ENCODE measurements at regions not wholly inside any gene's neighbourhood (a gene's known extent, or its start where the extent isn't known, plus 50 kb on each side); places are given as distances from the start of the nearest gene placed in this dataset.

DNA sequence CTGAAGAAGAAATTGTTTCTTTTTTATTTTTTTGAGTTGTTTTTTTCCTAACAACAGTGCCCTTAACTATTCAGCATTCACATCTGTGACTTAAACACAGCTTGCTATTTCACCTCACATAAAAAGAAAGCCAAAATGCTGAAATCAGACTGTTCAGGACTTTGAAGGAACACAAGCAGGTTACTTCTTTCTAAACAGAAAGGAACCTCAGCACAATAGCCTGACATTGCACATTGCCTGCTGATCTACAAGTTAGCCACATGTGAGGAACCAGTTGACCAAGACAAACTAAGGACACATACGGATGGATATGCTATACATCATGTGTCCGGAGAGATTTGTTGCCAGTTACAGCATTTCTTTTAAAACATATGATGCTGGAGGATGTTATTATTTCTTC is 331.1 kb downstream of the FSIP2 start:
- no peak for DNase-seq (ENCODE audit: low read depth, low spot score)

- no peak for DNase-seq (ENCODE audit: low read depth, low spot score)
Measured at GRCh38 chr2:186085226-186085625, 346.6 kb downstream of the FSIP2 start.

- no peak for DNase-seq (ENCODE audit: low read depth, low spot score)
Measured at GRCh38 chr2:186093174-186093573, 354.6 kb downstream of the FSIP2 start.

GRCh38 chr2:186098821-186099220 is 360.2 kb downstream of the FSIP2 start:
- peak; percentile 84 for DNase-seq (ENCODE audit: low read depth, low spot score)

DNA sequence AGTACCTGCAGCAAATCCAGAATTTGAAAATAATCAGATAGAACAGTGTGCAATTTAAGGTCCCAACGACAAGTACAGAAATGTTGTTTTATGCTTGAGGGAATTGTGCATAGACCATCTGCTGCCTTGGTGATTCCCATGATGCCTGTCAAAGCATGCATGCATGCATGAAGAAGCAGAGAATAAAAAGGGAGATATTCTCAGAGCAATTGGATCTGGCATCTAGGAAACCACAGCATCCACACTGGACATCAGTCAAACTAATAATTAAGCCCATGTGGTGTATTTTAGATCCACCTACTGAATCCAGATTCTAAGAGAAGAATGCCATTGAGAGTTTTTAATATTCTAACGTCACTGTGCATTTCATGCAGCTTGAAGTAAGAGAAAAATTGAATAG is 361.2 kb downstream of the FSIP2 start:
- peak; percentile 39 for DNase-seq (ENCODE audit: low read depth, low spot score)

GRCh38 chr2:186100636-186101035 is 362.0 kb downstream of the FSIP2 start:
- no peak for DNase-seq (ENCODE audit: low read depth, low spot score)

- no peak for DNase-seq (ENCODE audit: low read depth, low spot score)
Measured at GRCh38 chr2:186101616-186102015, 363.0 kb downstream of the FSIP2 start.

DNA sequence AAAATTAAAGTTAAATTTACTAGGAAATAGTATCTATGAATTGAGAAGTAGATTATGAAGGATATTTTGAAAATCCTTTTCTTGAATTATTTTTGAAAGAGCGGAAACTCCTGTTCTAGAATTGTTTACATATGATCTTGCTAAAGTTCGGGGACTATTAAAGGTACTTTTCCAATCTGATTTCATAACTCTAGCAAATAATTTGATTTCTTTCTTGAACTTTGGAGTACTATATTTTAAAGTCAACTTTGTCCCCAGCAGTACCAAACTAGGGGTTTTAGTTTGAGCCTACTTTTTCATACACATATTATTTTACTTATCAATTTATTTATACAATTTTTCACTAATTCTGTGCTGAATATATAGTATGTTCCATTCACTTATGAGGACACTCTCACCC is 364.7 kb downstream of the FSIP2 start:
- DNase-seq (ENCODE audit: low read depth, low spot score): no peak

DNA sequence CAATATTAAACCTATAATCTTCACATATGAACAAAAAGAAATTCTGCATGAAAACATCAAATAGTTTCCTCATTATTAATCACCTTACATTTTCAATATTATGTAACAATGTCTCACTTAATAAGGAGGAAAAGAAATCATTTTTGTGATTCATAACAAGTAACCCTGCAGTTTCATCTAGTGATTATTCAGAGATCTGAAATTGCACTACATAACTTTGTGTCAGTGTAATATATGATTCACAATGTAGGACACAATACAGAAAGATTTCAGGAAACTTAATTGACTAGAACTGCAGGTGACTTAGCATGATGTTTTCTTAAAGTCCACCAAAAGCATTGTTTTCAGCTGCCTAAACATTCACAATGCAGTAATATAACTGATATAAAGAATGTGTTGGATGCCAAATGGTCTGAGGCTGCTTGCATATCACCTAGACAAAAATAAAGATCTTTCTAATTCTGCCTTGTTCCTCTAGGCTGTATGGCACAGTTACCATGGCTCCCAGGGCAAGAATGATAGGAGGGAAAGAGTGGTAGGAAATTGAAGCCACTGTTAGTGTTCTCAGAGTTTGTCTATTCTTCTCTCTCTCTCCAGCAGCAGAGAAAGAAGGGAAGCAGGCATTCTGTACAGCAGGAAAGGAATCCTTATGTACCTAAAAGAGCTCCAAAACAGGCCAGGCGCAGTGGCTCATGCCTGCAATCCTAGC is 366.6 kb downstream of the FSIP2 start:
- DNase-seq (ENCODE audit: low read depth, low spot score): no peak

DNA sequence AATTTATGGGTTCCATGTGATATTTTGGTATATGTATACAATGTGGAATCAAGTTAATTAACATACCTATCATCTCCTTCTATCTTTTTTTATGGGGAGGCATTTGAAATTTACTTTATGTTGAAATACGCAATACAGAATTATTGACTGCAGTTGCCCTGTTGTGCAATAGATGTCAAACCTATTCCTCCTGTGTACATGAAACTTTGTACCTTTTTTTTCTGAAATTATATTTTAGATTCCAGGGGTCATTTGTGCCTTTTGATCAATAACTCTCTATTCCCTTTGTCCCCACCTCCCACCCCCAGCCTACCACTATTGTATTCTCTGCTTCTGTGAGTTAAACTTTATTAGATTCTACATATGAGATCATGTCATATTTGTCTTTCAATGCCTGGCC is 369.9 kb downstream of the FSIP2 start:
- no peak for DNase-seq (ENCODE audit: low read depth, low spot score)

DNA sequence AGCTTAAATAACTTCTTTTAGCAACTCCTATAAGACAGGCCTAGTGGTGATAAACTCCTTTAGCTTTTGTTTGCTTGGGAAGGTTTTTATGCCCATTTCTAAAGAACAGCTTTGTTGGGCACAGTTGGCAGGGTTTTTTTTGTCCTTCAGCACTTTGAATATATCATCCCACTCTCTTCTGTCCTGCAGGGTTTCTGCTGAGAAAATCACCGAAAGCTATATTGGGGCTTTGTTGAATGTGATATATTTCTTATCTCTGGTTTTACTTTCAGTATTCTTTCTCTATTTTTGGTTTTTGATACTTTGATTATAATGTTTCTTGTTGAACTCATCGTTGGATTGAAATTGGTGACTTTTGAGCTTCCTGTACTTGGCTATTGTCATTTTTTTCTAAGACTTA is 372.8 kb upstream of the ZC3H15 start:
- no peak for DNase-seq (ENCODE audit: low read depth, low spot score)

DNA sequence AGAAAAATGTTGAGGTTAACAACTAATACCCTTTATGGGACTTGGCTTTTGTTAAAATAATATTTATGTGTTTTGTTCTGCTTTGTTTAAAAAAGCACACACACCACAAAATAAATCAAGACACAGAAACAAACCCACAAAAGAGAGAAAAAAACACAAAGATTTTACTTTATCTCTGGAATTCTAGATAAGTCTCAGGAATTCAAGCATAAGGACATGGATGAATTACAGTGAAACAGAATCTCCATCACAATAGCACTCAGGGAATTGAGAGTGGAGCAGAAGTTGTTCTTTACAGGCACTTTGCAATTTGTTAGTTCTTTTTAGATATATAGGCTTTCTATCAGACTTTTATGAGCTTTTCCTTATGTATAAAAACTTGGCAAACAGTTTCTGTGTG is 360.9 kb upstream of the ZC3H15 start:
- peak; percentile 53 for DNase-seq (ENCODE audit: low read depth, low spot score)

GRCh38 chr2:186125625-186126024 is 360.4 kb upstream of the ZC3H15 start:
- no peak for DNase-seq (ENCODE audit: low read depth, low spot score)

DNA sequence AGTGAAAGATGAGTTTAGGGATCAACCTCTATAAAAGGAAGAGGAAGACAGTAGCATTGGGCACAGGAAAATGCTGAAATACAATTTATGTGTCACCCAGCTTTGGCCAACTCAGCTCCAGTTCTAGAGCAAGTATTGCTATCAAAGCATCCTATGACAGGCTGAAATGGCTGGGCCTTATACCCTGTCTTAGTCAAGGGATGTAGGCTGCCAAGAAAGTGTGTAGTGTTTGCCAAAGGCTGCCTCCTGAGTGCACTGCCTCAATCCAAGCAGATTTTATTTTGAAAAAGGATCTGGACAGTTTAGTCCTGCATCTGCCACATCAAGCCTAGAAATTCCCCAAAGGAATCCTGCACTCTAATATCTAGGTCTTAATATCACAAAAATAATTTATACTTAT is 359.9 kb upstream of the ZC3H15 start:
- peak; percentile 23 for DNase-seq (ENCODE audit: low read depth, low spot score)

- peak; percentile 71 for DNase-seq (ENCODE audit: low read depth, low spot score)
Measured at GRCh38 chr2:186129767-186130581, 356.1 kb upstream of the ZC3H15 start.

DNA sequence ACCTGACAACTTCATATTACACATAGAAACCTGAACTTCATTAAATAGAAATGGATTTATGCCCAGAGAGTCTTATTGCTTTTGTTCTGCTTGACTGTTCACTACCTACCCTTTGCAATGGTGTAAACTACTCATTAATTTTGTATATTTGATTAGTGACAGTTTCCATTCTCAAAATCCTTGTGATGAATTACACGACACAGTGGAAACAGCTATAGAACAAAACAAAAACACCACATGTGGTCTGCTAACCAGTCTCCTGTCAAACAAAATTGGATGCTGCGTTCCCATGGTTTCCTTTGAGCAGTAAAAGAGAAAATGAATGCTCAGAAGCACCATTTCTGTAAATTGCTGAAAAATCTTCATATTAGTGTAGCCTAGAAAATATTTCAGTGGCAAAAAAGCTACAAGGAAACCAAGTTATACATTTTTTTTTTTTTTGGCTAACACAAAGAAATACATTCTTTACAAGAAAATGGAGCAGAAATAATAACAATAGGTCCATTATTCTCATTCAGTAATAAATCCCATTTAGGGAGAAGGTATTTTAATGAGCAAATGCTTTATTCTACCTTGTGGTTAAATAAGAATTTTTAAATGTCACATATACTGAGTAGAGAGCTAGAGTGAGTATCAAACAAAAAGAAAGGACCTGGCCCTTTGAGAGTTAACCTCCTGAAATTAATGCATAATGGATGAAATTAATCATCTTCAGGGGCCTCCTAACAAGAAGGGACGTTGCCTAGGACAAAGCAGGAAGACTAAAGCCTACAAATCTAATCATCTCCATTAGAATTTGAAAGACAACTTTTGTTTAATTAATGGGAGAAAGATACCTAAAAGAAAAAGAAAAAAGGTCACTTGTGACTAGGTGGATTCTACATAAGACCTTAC is 355.1 kb upstream of the ZC3H15 start:
- peak; percentile 70 for DNase-seq (ENCODE audit: low read depth, low spot score)

- no peak for DNase-seq (ENCODE audit: low read depth, low spot score)
Measured at GRCh38 chr2:186135686-186136085, 350.4 kb upstream of the ZC3H15 start.

DNA sequence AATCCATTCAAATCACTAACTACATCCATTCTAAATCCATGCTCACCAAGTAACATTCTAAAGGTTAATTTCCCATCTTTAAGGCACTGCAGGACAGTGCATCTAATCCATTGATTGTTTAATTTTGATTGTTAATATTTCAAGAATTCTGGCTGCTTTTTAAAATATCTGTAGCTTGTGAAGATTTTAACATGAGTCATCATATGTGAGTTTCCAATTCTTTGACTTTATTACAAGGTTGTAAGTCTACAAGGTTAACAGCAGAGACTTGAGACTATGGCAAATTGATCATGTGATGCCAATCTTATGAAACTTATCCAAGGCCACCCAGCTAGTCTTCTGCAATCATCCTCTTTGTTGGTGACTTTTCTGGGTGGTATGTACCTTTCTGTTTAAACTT is 349.2 kb upstream of the ZC3H15 start:
- no peak for DNase-seq (ENCODE audit: low read depth, low spot score)

- no peak for DNase-seq (ENCODE audit: low read depth, low spot score)
Measured at GRCh38 chr2:186138845-186139244, 347.2 kb upstream of the ZC3H15 start.

GRCh38 chr2:186159101-186159500 is 327.0 kb upstream of the ZC3H15 start:
- no peak for DNase-seq (ENCODE audit: low read depth, low spot score)

GRCh38 chr2:186164325-186164724 is 321.7 kb upstream of the ZC3H15 start:
- DNase-seq (ENCODE audit: low read depth, low spot score): no peak

- no peak for DNase-seq (ENCODE audit: low read depth, low spot score)
Measured at GRCh38 chr2:186170693-186171092, 315.4 kb upstream of the ZC3H15 start.

All from astrocyte of the hippocampus (primary cell).